Breast epithelium (tissue), 3 donors: ENCODE measurements at regions not wholly inside any gene's neighbourhood (a gene's known extent, or its start where the extent isn't known, plus 50 kb on each side); places are given as distances from the start of the nearest gene placed in this dataset.

ENCODE experiments used
- POLR2A ChIP-seq: fragments of 450-650 bp; IDR thresholded peaks from one replicate; pipeline ENCODE4 v1.6.1; 2016; ENCODE audit warnings: antibody characterized with exemption, mild to moderate bottlenecking, moderate library complexity
- TF ChIP-seq, protein P1 (sequence below), 3 donors: fragments of 450-650 bp; IDR thresholded peaks; one replicate each; pipeline ENCODE4 v1.5.1; 2016 to 2017; ENCODE audit warnings: antibody characterized with exemption in 3 of 3, mild to moderate bottlenecking in 3 of 3, moderate library complexity in 3 of 3

DNA sequence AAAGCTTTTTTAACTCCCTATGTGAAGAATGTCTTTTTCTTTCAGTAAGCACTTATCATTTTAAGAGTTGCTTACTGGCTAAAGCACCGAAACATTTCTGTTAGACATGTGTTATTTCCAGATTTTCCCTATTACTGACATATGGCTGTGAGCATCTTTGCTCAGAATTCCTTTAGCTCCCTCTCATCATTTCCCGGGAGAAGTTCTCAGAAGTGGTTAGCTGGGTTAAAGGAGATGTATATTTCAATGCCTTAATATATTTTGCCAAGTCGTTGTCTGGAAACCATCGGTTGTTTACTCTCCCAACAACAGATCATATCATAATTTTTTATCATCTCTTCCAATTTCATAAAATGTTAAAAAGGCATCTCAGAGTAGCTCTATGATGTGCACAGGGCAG, 396.5 kb downstream of the OCA2 start:
- TF ChIP-seq, protein P1, sequence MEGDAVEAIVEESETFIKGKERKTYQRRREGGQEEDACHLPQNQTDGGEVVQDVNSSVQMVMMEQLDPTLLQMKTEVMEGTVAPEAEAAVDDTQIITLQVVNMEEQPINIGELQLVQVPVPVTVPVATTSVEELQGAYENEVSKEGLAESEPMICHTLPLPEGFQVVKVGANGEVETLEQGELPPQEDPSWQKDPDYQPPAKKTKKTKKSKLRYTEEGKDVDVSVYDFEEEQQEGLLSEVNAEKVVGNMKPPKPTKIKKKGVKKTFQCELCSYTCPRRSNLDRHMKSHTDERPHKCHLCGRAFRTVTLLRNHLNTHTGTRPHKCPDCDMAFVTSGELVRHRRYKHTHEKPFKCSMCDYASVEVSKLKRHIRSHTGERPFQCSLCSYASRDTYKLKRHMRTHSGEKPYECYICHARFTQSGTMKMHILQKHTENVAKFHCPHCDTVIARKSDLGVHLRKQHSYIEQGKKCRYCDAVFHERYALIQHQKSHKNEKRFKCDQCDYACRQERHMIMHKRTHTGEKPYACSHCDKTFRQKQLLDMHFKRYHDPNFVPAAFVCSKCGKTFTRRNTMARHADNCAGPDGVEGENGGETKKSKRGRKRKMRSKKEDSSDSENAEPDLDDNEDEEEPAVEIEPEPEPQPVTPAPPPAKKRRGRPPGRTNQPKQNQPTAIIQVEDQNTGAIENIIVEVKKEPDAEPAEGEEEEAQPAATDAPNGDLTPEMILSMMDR (IDR thresholded peaks at IDR 0.05) = no peak
- TF ChIP-seq POLR2A = no peak
